ENCODE measurements at regions not wholly inside any gene's neighbourhood (a gene's known extent, or its start where the extent isn't known, plus 50 kb on each side); places are given as distances from the start of the nearest gene placed in this dataset.

DNA sequence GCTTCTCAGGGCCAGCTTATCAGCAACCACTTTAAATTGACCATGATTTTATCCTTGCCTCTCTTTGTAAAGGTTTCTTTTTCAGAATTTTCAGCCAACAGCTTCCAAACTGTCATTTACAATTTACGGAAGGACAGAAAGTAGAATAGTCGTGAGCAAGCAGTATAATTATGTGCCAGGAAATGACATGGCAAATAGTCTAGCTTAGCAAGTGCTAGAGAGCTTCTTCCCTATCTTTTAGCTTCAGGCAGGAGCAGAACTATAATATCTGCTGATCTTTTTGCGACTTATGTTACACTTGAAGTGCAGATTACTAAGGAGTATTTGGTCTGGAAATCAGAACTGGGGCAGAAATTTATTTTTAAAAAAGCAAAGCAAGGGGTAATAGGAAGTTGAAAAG, 123.0 kb upstream of the AP1S2 start:
- no peak for DNase-seq

- no peak for DNase-seq
These were observed 121.8 kb upstream of the AP1S2 start for GRCh38 chrX:15976396-15976795.

DNA sequence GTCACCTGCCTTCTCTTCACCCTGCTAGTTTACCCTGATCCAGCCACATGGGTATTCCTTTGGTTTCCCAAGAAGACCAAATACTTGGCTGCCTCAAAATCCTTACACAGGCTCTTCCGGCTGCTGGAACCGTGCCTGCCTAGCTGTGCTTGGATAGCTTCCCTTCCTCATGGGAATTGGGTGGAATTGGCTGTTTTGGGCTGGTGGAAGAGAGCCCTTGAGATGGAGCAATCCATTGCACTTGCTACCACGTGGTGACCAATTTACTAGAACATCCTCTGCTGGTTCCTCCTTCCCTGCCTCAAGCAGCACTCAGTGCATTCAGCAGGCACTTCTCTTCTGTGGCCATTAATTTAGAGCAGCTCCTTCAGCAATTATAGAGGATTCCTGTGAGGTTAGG, 119.3 kb upstream of the AP1S2 start:
- no peak for DNase-seq

- peak; percentile 20 for DNase-seq
These were observed 118.7 kb upstream of the AP1S2 start for GRCh38 chrX:15973299-15973698.

- DNase-seq = no peak
These were observed 117.1 kb upstream of the AP1S2 start for GRCh38 chrX:15971696-15972095.

DNA sequence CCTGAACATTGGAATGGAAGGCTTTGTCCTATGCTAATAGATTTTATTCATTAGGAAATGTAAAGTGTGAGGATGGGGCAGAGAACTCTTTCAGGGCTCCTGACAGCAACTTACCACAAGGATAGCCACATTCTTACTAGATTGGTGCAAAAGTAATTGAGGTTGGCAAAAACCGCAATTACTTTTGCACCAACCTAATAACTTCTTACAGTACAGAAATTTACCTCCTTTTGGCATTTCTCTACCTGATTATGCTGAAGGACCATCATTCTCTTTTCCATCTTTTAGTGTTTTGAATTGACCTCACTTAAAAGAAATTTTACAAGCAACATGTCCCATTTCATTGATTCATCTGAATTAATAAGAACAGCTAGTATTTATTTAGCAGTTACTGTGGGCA, 109.2 kb upstream of the AP1S2 start:
- no peak for DNase-seq

- DNase-seq = no peak
These were observed 105.6 kb upstream of the AP1S2 start for GRCh38 chrX:15960237-15960636.

GRCh38 chrX:15956681-15957080, 102.1 kb upstream of the AP1S2 start:
- DNase-seq = no peak

GRCh38 chrX:15953801-15954200, 99.2 kb upstream of the AP1S2 start:
- no peak for DNase-seq

GRCh38 chrX:15952212-15952611, 97.6 kb upstream of the AP1S2 start:
- DNase-seq = no peak

DNA sequence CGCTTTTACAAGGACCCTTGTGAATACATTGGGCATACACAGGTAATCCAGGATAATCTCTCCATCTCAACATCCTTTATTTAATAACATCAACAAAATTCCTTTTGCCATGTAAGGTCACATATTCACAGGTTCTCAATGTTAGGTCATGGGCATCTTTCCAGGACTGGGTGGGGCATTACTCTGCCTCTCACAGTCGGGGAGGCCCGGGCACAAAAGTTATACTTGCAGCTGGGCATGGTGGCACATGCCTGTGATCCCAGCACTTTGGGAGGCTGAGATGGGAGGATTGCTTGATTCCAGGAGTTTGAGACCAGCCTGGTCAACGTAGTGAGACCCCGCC, 93.7 kb upstream of the AP1S2 start:
- no peak for DNase-seq

DNA sequence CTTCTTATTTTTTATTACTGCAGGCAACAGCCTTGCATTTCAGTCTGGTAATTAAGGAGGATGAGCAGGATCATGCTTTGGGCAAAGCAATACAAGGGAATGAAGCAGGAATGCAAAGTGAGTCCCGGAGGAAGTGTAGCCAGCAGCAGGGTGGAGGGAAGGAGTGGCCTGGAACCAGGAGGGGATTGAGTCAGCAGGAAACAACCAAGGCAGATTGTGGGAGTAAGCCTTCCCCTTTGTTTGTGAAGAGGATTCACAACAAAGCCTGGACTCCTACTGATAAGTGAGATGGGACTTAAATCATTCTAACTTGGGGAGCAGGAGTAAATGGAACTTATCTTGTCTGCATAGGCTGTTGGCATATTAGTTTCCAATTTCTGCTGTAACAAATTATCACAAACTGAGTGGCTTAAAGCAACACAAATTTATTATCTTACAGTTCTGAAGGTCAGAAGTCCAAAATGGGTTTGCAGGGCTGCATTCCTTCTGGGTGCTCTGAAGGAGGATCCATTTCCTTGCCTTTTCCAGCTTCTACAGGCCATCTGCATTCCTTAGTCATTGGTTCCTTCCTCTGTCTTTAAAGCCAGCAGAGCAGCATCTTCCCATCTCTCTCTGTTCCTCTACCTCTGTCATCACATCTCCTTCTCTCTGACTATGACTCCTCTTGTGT, 93.2 kb upstream of the AP1S2 start:
- DNase-seq = no peak

DNA sequence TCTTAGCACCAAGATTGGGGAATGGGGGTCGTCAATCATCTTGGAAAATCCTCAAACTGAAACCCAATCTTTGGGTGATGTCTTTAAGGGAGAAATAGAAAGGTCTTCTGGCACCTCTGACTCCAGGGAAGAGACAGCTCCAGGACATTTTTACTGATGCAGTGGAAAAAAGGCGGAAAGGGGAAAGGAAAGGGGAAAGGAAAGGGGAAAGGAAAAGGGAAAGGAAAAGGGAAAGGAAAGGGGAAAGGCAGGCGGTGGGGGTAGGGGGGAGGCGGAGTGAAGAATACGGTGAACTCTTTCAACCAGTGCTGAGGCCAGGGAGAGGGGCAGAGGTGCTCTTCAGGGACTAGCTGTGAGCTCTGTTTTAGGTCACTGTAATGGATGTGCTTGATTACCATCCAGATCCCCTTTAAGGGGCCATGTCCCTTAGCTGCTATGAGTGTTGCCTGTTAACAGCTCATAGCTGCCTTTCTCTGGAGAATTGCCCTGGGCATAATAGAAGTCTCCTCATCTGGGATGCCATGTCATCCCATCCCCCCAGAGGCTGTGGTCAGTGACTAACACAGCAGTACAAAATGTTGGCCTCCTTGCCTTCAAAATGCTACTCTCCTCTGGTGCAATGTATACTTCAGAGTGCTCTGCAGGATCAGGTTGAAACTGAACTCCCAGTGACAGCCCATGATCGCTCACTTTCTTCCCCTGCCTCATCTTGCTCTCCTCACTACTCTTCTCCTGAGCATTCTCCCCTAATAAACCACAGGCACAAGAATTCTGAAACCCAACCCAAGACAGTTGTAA, 92.4 kb upstream of the AP1S2 start:
- DNase-seq = no peak

DNA sequence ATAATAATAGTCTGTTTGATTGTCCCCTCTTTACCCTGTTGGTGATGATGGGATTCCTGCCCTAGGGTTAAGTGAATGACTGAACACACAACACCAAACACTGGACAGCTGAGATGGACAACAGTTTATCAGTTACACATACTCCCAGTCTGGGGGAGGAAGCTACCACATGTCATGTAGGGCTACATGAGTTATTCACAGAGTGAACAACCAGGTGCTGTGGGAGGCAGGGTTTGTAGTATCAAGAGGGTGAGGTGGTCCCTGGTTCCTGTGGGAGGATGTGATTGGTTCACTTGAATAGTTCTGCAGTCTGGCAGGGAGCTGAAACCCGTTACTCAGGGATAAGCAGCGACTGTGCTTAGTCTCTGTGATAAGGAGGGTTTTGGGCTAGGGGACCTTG, 88.8 kb upstream of the AP1S2 start:
- DNase-seq = no peak

GRCh38 chrX:15942307-15942706, 87.7 kb upstream of the AP1S2 start:
- DNase-seq = no peak

DNA sequence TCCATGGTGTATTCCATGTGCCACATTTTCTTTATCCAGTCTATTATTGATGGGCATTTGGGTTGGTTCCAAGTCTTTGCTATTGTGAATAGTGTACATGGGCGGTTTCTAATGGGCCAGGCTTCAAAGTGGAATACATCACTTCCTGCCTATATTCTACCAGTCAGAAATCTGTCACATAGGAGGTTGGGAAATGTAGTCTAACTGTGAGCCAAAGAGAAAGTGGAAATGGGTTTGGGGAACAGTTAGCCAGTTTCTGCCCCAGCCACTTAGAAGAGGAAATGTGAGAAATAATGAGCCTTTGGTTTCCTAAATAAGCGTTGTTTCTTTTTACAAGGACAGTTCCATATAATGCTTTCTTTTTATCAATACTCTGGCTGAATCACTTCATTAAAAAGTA, 85.1 kb upstream of the AP1S2 start:
- no peak for DNase-seq

- no peak for DNase-seq
These were observed 83.5 kb upstream of the AP1S2 start for GRCh38 chrX:15938072-15938471.

DNA sequence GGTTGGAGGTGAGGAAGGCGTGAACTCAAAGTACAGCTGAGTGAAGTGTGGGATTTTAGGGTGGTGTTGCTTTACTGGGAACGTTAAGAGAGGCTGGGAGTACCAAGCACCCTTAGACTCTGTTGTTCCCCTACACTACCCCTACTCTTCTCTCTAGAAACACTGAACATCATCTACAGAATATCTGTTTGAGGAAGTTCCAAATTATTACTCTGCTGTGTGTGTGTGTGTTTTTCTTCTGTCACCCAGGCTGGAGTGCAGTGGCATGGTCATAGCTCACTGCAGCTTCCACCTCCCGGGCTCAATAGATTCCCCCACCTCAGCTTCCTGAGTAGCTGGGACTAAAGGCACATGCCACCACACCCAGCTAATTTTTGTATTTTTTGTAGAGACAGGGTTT, 76.7 kb upstream of the AP1S2 start:
- DNase-seq = no peak

DNA sequence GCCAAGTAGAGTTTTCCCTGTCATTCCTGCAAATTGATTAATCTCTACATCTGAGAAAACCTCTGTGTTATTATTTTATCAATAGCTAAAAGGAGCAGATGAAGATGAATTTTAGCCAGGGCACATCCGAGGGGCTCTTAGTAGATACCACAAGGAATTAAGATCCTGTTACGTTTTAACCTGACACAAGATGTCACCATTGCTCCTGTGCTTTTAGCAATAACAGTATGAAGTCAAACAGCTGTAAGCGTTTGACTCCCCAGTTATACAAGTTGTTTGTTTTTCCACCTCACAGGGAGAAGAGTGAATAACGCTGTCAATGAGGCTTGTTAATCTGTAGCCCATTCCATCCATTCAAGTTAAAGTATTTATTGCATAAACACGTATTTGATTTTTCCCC, 76.0 kb upstream of the AP1S2 start:
- no peak for DNase-seq

- no peak for DNase-seq
These were observed 74.6 kb upstream of the AP1S2 start for GRCh38 chrX:15929194-15929593.

- DNase-seq = no peak
These were observed 72.0 kb upstream of the AP1S2 start for GRCh38 chrX:15926622-15927021.

DNA sequence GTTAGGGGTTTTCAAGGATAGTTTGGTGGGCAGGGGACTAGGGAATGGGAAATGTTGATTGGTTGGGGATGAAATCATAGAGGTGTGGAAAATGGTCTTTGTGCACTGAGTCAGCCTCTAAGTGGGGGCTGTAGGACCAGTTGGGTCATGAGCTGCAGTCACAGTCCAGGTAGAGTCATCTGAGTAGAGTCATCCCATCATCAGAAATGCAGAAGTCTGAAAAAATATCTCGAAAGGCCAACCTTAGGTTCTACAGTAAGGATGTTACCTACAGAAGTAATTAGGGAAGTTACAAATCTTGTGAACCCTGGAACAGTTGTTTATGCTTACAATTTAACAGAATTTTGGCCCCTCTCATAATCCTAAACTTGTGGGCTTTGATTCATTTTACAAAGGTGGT, 63.4 kb upstream of the AP1S2 start:
- no peak for DNase-seq

DNA sequence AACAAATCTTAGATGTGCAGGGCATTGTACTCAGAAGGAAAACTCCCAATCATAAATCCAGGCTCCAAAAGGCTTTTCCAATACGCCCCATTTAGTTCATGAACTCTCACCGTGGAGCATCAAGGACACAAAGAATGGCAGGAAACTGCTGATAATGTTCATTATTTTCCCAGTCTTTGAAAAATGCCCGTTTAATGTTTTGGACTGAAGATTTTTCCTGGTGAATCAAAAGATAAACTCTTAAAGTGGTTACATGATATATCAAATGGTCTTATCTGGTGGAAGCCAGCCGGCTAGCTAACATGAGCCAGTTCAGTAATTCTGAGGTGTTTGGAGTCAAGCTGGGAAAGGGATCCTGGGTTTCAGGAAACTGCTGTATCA, 62.1 kb upstream of the AP1S2 start:
- no peak for DNase-seq

DNA sequence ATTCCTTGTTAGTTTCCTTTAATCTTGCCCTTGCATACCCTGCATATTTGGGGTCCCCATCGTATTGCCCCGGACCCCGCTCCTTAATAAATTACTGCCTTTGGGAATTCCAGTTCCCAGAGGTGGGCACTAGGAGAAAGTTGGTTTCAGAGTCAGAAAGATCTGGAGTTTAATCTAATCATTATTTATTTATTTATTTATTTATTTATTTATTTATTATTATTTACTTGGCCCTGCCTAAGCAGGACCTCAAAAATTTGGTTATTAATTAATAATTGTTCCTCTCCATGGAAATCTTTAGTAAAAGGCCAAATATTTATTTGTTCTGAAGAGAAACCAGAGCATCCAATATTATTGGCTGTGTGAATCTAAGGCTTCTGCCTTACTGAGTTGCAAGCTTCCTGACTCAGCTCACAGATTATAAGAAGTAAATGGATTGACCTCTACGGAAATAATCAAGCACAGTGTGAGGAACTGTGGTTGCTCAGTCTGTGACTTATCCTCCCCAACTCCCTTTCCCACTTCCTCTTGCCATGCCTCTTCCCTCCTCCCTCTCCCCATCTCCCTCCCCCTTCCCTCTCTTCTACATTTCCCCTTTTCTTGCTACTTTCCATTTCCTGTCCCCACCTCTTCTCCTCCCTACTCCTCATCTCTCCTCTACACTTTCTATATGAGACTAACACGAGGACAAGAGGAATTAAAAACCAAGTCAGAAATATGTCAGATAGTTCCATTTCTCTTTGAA, 61.5 kb upstream of the AP1S2 start:
- DNase-seq = no peak
